ENCODE measurements at regions not wholly inside any gene's neighbourhood (a gene's known extent, or its start where the extent isn't known, plus 50 kb on each side); places are given as distances from the start of the nearest gene placed in this dataset.

DNA sequence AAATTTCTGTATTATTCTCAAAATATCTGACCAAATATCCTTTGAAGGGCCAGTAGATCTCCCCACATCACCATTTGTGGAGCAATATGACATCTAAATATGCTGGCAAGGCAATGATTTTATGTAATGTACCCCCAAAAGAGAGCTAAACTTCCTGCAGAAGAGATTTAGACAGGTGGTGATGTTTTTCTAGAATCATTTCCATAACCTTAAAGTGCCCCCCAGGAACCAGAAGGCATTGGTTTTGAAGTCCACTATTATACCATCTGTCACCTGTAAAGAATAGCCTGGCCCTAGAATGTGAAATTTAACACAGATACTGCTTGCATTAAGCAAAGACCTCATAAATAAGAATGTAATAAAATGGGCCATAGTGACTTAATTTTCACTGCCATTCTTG, 77.9 kb upstream of the ABLIM1 start:
- TF ChIP-seq, protein P1, sequence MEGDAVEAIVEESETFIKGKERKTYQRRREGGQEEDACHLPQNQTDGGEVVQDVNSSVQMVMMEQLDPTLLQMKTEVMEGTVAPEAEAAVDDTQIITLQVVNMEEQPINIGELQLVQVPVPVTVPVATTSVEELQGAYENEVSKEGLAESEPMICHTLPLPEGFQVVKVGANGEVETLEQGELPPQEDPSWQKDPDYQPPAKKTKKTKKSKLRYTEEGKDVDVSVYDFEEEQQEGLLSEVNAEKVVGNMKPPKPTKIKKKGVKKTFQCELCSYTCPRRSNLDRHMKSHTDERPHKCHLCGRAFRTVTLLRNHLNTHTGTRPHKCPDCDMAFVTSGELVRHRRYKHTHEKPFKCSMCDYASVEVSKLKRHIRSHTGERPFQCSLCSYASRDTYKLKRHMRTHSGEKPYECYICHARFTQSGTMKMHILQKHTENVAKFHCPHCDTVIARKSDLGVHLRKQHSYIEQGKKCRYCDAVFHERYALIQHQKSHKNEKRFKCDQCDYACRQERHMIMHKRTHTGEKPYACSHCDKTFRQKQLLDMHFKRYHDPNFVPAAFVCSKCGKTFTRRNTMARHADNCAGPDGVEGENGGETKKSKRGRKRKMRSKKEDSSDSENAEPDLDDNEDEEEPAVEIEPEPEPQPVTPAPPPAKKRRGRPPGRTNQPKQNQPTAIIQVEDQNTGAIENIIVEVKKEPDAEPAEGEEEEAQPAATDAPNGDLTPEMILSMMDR (IDR thresholded peaks at IDR 0.05) = no peak
- TF ChIP-seq POLR2AphosphoS5 (IDR thresholded peaks at IDR 0.05) (no peak), EP300 (IDR thresholded peaks at IDR 0.05) (no peak), POLR2A (IDR thresholded peaks at IDR 0.05) (no peak)

All from gastroesophageal sphincter (tissue), 3 donors.